Nephron progenitor cell (in vitro differentiated cells): ENCODE measurements at regions not wholly inside any gene's neighbourhood (a gene's known extent, or its start where the extent isn't known, plus 50 kb on each side); places are given as distances from the start of the nearest gene placed in this dataset.

ENCODE experiments used
- DNase-seq: peaks from one replicate; pipeline ENCODE4 v3.0.0; 2021
- H3K27ac Mint-ChIP-seq: 2 replicates; pipeline ENCODE4 v1.8.0; 2021; ENCODE audit warnings: mild to moderate bottlenecking, moderate library complexity, mixed read lengths
- H3K27me3 Mint-ChIP-seq: 2 replicates; pipeline ENCODE4 v1.8.0; 2021; ENCODE audit warnings: mild to moderate bottlenecking, low read depth, mixed read lengths; ENCODE audit not compliant: poor library complexity
- H3K36me3 Mint-ChIP-seq: 2 replicates; pipeline ENCODE4 v1.8.0; 2021; ENCODE audit warnings: low read depth, mixed read lengths
- H3K4me1 Mint-ChIP-seq: 2 replicates; pipeline ENCODE4 v1.8.0; 2021; ENCODE audit warnings: mixed read lengths
- H3K4me3 Mint-ChIP-seq: 2 replicates; pipeline ENCODE4 v1.8.0; 2021; ENCODE audit warnings: mild to moderate bottlenecking, moderate library complexity, mixed read lengths
- H3K9me3 Mint-ChIP-seq: 2 replicates; pipeline ENCODE4 v1.8.0; 2021; ENCODE audit warnings: mild to moderate bottlenecking, moderate library complexity, mixed read lengths
- TF ChIP-seq, protein P1 (sequence below): fragments of 200-600 bp; sonication (generic); IDR thresholded peaks from 2 replicates; pipeline ENCODE4 v1.5.0; 2021; ENCODE audit warnings: antibody characterized with exemption

- Mint-ChIP-seq H3K9me3 (no peaks in the 10 kb centered on the region), H3K4me3 (no peak overlapping the region), H3K4me1 (no peaks in the 10 kb centered on the region), H3K36me3 (no peaks in the 10 kb centered on the region), H3K27ac (no peak overlapping the region), H3K27me3 (no peaks in the 10 kb centered on the region)
- TF ChIP-seq, protein P1, sequence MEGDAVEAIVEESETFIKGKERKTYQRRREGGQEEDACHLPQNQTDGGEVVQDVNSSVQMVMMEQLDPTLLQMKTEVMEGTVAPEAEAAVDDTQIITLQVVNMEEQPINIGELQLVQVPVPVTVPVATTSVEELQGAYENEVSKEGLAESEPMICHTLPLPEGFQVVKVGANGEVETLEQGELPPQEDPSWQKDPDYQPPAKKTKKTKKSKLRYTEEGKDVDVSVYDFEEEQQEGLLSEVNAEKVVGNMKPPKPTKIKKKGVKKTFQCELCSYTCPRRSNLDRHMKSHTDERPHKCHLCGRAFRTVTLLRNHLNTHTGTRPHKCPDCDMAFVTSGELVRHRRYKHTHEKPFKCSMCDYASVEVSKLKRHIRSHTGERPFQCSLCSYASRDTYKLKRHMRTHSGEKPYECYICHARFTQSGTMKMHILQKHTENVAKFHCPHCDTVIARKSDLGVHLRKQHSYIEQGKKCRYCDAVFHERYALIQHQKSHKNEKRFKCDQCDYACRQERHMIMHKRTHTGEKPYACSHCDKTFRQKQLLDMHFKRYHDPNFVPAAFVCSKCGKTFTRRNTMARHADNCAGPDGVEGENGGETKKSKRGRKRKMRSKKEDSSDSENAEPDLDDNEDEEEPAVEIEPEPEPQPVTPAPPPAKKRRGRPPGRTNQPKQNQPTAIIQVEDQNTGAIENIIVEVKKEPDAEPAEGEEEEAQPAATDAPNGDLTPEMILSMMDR: no peak
- DNase-seq: no peak
These were observed 96.8 kb downstream of the TENT5A start for GRCh38 chr6:81655696-81656095.

- no peaks in the 10 kb centered on the region for H3K4me1 Mint-ChIP-seq
- peaks cover 4% of the 10 kb centered on the region for H3K27me3 Mint-ChIP-seq
- H3K4me3 Mint-ChIP-seq: no peak overlapping the region
- no peaks in the 10 kb centered on the region for H3K9me3 Mint-ChIP-seq
- DNase-seq: no peak
- H3K36me3 Mint-ChIP-seq: no peaks in the 10 kb centered on the region
- no peak overlapping the region for H3K27ac Mint-ChIP-seq
- TF ChIP-seq, protein P1: no peak
These were observed 104.0 kb downstream of the TENT5A start for GRCh38 chr6:81648502-81648901.

DNA sequence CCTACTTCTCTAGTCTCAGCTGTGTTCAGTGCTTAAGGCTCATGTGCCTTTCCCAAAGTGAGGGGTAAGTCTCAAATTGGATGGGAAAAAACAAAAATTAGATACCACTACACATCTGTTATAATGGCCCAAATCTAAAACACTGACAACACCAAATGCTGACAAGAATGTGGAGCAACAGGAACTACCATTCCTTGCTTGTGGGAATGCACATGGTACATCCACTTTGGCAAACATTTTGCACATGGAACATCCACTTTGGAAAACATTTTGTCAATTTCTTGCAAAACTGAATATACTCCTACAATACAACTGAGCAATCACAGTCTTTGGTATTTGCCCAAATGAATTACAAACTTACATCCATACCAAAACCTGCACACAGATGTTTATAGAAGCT lies 109.3 kb downstream of the TENT5A start:
- TF ChIP-seq, protein P1: no peak
- Mint-ChIP-seq H3K9me3 (peaks cover 8% of the 10 kb centered on the region), H3K4me3 (no peak overlapping the region), H3K36me3 (no peaks in the 10 kb centered on the region), H3K4me1 (no peaks in the 10 kb centered on the region), H3K27me3 (peaks cover 3% of the 10 kb centered on the region), H3K27ac (no peak overlapping the region)
- no peak for DNase-seq

DNA sequence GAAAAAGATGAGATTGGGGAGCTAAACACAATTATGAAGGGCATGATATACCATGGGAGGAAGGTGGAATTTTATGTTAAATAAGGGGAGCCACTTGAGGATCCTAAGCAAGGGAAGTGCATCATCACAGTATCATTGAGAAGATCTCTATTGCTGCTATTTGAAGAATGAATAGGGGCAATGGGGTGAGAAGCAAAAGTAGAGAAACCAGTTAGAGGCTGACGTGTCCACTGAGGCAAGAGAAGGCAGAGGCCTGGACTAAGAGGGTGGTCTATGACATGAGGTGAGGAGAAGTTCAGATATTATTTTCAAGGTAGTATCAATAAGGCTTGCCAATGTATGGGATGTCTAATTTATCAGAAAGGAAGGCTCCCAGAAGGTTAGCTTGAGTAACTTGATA lies 111.6 kb downstream of the TENT5A start:
- TF ChIP-seq, protein P1: no peak
- peaks cover 8% of the 10 kb centered on the region for H3K9me3 Mint-ChIP-seq
- H3K27me3 Mint-ChIP-seq: peaks cover 3% of the 10 kb centered on the region
- no peaks in the 10 kb centered on the region for H3K4me1 Mint-ChIP-seq
- H3K36me3 Mint-ChIP-seq: no peaks in the 10 kb centered on the region
- DNase-seq: no peak
- no peak overlapping the region for H3K4me3 Mint-ChIP-seq
- H3K27ac Mint-ChIP-seq: no peak overlapping the region

DNA sequence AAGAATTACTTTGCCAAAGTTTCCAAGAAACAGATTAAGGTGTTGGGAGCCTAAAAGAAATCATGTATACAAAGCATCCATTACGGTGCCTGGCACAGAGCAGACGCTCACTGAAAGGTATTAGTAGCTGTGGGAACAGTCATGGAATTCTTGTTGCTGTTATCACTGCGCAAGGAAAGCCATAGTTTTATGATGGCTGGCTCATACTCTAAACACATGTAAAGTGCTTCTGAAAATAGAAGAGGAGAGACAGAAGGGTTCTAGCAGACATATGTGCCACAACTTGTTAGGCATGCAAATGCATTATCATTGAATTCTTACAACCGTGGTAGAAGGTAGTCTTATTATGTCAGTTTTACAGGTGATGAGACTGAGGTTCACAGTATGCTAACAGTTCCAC lies 112.4 kb downstream of the TENT5A start:
- TF ChIP-seq, protein P1: no peak
- H3K4me3 Mint-ChIP-seq: no peak overlapping the region
- no peak for DNase-seq
- H3K4me1 Mint-ChIP-seq: no peaks in the 10 kb centered on the region
- H3K27ac Mint-ChIP-seq: no peak overlapping the region
- no peaks in the 10 kb centered on the region for H3K36me3 Mint-ChIP-seq
- peaks cover 8% of the 10 kb centered on the region for H3K9me3 Mint-ChIP-seq
- peaks cover 3% of the 10 kb centered on the region for H3K27me3 Mint-ChIP-seq

- Mint-ChIP-seq H3K4me3 (no peak overlapping the region), H3K9me3 (peaks cover 8% of the 10 kb centered on the region), H3K4me1 (no peaks in the 10 kb centered on the region), H3K27ac (no peak overlapping the region), H3K27me3 (peaks cover 3% of the 10 kb centered on the region), H3K36me3 (no peaks in the 10 kb centered on the region)
- DNase-seq: no peak
- TF ChIP-seq, protein P1: no peak
These were observed 114.1 kb downstream of the TENT5A start for GRCh38 chr6:81638366-81638765.
